ENCODE measurements at regions not wholly inside any gene's neighbourhood (a gene's known extent, or its start where the extent isn't known, plus 50 kb on each side); places are given as distances from the start of the nearest gene placed in this dataset.
"Not testable (repeated sequence)": the region's sequence is repeated elsewhere in the genome, so short reads cannot be mapped to it uniquely, and the experiment has no call there.

DNA sequence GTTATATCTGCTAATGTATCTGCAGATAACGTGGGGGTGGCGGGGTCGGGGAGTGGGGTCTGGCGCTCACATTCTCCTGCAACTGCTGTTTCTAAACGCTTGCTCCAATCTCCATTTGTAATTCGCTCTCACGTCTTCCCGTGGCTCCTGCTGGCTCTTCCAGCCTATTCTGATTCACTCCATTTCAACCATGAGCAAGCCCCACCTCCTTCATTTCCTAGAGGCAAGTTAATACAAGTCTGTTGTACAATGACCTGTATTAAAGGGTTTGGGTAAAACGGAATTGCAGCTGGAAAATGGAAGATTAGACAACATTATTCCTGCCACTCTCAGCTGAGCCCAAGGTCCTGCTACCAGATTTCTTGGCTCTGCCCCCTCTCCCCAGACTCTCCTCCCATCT lies 132.3 kb downstream of the CSNK2A3 start:
- no peak for FAIRE-seq

DNA sequence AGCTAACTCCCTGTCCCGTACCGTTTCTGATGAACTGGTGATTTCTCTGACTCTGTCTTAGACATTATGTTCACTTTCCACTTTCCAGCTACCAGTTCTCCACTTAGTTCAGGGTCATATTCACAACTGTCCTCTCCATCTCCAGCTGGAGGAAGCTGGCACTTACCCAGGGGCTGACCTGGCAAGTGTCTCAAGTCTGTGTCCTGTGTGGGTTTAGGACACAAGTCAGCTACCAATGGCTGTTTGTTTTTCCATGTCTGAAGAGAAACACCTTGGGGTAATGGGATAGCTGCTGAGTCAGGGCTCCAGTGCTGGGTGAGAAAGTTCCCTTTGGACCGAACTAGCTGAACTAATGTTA lies 134.4 kb downstream of the CSNK2A3 start:
- no peak for FAIRE-seq

DNA sequence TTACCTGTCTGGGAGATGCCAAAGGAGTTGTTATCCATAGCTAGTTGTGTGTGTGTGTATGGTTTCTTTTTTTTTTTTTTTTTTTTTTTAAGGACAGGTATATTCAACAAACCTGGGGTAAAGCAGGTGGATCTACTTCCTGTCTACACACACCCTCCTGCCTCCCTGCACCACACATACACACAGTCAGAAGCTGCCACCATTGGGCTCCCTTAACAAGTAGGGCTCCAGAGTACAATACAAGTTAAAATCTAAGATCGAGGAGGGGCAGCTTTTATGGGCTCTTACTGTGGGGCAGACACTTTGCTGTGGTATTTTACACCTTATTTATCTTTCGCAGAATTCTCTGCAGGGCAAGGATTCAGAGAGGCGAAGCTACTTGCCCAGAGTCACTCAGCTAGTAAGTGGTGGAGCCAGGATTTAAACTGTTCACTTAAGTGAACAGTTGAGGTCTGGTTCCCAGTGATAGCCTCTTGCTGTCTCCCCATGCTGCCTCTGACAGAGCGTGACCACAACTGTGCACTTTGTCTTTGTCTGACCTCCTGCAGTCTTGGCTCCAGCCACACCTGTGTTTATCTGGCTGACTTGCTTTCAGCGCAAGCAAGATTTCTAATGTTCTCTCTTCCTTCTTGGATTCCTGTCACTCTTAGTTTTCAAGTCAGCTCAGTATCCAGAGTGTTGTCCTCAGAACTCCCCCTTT lies 135.0 kb downstream of the CSNK2A3 start:
- no peak for FAIRE-seq

DNA sequence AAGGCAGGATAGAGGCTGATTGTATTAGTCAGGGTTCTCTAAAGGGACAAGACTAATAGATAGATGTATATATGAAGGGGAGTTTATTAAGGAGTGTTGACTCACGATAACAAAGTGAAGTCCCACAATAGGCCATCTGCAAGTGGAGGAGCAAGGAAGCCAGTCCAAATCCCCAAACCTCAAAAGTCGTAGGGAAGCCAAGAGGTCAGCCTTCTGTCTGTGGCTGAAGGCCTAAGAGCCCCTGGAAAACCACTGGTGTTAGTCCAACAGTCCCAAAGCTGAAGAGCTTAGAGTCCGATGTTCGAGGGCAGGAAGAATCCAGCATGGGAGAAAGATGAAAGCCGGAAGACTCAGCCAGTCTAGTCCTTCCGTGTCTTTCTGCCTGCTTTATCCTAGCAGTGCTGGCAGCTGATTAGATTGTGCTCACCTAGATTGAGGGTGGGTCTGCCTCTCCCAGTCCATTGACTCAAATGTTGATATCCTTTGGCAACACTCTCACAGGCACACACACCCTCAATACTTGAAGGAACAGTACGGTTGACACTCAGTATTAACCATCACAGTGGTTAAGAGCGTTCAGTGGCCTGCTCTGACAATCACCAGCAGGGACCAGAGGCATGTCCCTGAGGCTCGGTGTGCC lies 135.6 kb downstream of the CSNK2A3 start:
- no peak for FAIRE-seq

DNA sequence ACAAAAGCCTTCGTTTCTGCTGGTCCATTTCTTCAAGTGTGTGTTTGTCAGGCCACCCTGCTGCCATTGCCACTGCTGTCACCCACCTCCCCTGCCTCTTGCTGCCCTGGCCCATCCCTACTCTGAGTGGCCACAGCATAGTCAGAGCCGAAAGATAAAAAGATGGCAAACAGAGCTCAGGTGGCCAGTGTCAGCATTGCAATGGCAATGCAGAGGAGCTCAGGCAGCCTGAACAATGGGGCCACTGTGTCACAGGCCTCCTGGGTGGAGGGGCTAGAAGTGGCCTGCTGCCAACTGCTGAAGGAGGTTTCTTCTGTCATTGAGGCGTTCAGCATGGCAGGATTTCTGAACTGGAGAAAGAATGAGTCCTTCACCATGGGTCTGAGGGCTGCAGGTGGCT lies 137.1 kb downstream of the CSNK2A3 start:
- no peak for FAIRE-seq

DNA sequence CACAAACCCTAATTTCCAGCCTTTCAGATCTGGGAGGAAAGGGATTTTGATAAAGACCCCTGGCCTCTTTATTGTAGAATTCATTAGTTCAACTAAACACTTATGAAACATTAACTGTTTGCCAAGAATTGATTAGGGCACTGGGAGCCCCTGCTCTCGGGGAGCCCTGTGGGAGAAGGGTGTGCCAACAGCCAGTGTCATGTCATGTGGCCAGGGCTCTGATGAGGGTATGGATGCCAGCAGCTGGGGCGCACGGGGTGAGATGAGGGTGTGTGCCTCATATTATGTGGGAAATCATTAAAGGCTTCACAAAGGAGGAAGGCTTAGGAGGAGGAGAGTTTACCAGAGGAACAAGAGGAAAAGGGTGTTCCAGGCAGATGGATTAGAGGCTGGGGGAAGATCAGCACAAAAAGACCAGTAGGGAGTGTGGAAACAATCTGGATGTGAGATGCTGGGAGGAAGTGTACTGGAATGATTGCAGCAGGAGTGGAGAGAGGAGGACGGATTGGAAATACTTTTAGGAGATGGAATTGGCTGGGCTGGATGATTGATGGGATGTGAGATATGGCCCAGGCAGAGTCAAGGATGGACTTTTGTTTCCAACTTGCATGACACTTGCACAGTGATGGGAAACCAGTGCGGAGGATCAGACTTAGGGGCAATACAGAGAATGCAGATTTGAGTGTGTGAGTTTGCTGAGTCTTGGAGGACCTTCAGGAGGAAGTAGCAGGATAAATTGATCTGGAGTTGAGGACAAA lies 137.8 kb downstream of the CSNK2A3 start:
- no peak for FAIRE-seq

DNA sequence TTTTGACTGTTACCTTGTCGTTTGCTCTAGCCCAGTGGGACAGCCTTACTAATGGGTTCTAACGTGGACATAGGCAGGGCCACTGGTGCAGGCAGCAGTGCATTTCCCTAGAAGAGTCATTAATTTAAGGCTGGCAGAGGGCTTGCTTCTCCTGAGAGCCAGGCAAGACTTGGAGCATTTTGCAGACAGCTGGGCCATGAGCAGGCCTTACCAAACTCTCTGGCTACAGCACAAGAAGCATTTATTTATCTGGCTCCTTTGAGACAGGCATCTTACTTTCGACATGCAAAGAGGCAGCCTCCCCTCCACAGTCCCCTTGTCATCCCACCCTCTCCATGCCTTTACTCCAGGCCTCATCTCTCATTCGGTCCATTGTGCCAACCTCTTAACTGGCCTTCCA lies 139.9 kb downstream of the CSNK2A3 start:
- FAIRE-seq: no peak

DNA sequence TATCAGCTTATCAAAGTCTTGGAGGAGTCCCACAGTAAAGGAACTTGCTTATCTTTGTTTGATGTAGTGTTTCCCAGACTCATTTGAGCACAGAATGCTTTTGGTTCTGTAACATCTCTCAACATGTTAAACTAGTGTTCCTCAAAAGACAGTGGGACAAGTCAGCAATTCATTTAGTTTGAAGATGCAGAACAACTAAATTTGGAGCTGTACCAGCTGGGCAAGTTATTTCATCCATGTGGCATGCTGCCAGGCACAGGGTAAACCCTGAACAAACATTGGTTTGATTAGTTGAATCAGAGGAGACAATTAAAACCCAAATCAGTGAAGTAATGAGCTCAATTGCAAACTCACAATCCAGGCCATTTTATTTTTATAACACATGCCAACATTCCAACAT lies 141.2 kb downstream of the CSNK2A3 start:
- FAIRE-seq: no peak

DNA sequence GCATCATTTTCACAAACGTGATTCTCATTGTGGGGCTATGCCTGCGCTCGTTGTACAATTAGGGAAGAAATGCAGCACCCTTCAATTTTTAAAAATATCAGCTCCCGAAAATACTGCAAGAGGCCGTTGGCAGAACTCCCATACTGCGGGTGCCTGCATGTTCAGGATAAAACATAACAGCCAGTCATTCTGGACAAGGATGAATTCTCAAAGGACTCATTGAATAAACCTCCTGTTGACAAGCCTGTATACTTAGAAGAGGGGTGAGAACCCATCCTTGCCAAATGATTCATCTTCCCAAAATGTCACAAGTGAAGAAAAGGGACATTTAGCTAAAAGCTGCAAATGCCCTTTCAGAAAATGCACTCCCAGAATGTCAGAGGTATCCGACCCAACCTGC lies 141.9 kb downstream of the CSNK2A3 start:
- FAIRE-seq: no peak

DNA sequence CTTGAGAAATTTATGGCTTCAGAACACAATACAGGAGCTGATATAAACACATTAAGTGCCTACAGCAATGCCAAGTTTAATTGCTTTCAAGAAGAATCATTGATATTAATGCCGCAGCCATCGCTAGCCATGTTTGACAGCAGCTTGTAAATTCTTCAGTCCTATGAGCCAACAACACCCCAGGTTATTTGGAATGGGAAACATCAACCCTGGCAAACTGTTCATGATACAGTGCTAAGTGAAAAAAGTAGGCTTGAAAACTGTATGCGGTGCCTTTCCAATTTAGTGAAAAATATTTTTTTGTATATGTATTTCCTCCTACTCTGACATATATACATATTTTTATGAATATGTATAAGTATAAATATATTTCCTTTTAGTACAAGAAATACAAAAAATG lies 142.6 kb downstream of the CSNK2A3 start:
- no peak for FAIRE-seq

DNA sequence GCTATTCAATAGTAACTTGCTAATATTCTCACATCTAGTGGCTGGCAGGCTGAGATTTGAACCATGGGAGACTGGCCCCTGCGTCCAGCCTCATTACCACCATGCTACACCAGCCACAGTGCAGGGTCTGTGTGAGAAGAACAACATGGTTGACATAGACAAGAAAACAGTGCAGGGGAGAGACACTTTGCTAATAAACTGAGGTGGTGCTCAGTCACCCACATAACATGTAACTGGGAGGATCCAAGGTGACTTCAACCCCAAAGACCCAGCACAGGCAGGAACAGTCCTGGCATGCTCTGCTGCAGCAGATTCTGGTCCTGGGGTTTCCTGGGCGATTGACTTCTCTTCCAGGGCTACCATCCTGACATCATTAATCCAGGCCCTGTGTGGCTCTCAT lies 143.1 kb downstream of the CSNK2A3 start:
- FAIRE-seq: no peak

DNA sequence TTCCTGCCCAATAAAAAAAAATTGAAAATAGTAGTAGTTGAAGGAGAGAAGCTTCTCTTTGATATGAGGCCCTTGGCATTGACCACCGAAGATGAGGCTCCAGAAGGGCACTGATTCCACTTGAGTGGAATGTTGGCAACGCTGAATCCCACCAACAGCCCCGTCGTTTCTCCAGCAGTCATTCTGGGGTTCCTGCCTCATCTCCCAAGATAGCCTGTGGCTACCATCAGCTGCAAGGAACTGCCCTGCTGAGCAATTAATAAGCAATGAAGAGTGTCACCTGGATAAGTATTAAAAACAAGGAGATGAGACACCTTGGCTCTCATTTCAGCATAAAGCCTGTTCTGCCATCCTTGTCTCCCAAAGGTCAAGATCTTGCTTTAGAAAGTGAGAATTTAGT lies 144.1 kb downstream of the CSNK2A3 start:
- no peak for FAIRE-seq

DNA sequence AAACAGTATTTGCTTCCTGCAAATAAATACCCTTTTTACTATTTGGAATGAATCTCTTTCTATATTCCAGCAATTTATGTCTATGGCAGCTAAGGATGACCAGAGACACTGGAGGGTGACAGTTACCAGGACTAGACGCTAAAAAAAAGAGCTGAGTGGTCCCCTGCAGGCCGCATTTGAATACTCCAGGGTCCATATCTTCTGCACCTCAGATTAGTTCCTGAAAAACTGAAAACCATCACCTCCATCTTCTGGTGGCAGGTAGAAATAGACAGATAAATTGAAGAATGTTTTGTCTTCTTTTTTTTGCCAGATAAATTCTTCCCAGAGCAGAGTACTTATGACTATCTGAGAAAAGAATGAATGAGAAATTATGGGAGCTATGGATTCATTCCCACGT lies 145.6 kb downstream of the CSNK2A3 start:
- FAIRE-seq: no peak

DNA sequence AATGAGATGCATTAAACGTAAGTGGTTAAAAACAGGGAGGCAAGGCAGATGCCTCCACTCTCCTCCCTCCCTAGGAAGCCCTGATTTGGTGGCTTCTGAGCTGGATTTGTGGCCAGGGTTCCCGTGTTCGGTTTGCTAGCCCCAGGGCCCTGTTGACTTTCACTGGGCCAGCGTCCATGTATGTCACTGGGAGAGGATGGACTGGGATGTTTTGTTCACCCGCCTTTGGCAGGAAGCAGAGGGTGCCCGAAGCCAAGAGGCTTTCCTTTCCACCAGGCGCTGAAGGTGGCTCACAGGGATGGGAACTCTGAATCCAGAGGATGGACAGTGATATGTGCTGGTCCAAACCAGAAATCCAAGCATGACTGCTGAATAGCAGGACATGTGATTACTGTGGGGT lies 146.6 kb downstream of the CSNK2A3 start:
- no peak for FAIRE-seq

DNA sequence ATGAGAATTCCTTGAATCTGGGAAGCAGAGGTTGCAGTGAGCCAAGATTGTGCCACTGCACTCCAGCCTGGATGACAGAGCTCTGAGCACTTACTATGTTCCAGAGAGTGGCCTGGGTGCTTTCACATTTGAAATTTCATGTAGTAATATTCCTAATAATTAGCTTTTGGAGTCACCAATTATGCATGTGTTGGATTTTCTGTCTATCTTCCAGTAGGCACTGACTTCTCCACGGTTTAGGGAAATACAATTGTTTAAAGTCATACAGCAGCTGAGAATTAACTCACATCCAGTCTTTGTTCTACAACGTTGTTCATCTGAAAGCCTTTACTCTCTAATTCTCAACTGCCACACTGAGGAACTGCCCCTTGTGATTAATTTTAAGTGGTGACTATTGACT lies 150.2 kb downstream of the CSNK2A3 start:
- FAIRE-seq: no peak

DNA sequence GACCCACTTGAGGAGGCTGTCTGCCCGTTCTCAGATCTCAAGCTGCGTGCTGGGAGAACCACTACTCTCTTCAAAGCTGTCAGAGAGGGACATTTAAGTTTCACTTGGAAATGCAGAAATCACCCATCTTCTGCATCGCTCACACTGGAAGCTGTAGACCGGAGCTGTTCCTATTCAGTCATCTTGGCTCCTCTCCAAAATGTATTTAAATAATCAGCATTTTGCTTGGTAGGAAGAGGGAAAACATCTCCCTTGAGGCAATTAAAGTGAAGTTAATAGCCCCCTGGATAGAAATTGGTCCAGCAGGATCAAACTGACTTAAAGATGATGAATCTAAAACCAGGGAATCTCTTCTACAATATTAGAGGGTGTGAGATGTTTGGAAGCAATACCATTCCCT lies 151.7 kb downstream of the CSNK2A3 start:
- FAIRE-seq: not testable (repeated sequence)

DNA sequence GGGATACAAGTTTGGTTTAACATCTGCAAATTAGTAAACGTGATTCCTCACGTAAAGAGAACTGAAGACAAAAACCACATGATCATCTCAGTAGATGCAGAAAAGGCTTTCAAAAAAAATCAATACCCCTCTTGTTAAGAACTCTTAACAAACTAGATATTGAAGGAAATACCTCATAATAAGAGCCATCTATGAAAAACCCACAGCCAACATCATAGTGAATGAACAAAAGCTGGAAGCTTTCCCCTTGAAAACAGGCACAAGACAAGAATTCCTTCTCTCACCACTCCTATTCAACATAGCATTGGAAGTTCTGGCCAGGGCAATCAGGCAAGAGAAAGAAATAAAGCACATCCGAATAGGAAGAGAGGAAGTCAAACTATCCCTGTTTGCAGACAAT lies 160.5 kb downstream of the CSNK2A3 start:
- no peak for FAIRE-seq

DNA sequence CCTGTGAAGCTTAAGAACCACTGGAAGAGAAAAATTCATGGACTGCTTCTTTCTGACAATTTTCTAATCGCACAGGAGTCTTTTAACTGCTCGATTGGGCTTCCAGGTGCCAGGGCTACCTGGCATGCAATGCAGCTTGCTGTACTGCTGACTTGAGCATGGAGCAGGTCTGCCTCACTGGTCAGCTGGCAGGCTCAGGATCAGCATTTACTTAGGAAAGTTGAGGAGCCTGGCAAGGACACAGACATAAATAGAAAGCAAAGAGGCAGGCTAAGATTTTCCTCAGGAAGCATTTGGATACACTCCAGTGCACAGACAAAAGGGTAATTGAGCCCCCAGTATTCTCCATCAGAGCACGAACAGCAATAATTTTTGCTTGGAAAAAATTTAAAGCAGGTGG lies 163.5 kb downstream of the CSNK2A3 start:
- FAIRE-seq: no peak

DNA sequence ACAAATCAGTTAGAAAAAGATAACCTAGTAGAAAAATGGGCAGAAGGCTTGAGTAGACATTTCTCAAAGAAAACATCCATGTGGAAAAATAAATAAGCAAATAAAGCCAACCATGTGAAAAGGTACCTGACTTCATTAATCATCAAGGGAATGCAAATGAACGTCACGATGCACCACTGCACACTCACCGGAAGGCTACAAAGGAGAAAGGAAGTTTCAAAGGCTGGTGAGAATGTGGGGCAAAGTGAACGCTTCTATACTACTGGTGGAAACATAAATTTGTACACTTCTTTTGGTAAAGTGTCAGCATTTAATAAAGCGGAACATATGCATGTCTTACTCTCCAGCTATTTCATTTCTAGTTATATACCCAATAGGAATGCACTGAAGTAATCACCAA lies 166.8 kb downstream of the CSNK2A3 start:
- no peak for FAIRE-seq

DNA sequence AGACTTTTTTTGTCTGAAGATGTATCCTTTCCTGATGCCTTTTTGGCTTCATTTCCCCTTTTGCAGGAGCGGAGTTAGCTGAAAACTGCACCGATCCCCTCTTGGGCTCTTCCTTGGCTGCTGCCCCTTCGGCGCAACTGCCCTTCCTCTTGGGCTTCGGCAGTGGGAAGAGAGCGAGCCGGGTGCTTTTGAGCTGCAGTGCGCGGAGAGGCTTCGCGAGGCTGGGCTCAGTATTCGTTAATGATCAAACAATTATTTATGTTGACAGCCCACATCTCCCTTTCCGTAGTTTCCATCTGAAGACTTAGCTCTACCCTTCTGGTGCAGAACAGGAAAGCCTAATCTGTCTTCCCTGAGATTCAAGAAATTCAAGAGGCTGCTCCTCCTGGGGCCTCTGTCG lies 170.8 kb downstream of the CSNK2A3 start:
- no peak for FAIRE-seq

DNA sequence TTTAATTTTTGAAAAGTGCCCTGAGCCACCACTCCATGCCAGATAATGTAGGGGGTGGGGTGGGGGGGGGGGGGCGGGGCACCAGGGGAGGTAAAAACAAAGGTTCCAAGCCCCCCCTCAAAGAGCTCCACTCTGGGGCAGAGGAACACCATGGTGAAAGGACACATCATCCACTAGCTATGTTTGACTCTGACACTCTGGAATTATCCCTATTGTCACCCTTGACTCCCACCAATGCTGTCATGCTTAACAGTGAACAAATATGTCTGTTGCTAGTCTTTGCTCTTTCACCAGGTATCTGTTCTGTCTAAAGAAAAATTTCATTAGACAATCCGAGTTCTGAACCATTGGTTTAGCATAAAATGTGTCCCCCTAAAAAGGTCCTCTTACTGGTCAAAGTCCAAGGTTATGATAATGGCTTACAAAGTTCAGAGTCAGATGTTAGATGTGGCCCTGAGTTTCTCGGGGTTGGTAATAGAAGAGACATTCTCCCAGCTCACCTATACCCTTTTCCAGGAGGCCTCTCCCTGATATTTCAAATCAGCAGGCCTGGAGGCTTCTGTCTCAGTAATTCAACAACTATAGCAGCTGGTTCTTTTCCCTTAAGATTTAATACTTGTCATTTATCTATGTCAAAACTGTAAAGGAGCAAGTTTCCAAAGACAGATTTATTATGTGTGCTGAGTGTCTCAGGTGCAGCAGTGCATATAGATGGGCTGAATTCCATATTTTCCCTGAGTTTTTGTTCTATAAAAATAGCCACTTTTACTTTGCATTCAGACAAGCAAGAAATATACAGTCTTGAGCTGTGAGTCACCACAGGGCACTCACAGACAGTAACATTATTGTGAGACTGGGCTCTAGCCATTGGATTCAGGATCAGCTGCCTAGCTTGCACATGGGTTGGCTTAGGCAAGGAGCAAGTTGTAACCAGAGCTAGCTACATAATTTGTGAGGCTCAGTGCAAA lies 174.1 kb downstream of the CSNK2A3 start:
- FAIRE-seq: no peak

DNA sequence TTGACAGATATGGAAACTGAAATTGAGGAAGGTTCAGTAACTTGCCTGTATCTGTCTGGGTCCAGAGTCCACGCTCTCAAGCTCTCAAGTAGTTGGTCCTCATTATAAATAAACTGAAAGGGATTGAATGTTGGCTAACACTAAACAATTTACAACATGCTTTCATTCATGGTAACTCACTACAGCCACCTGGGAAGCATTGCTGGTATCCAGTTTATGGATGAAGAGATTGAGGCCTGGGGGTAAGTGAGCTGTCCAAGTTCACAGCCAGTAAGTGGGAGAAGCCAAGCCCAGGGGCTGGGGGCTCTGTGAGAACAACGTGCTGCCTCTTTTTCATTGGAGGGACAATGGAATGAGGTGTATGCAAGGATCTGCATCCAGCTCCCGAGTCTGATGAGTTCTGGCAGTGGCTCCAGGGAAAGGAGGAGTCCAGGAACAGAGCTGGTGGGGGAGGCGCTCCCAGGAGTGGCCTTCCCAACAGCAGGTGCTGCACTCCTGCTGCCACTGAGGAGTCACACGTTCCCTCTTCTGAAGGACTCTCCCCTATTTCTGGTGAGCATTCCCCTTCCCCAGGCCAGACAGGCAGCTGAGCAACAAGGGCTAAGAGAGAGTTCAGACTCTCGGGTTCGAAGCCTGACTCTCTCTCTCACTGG lies 175.8 kb downstream of the CSNK2A3 start:
- FAIRE-seq: no peak
